NAMALWA (cell line): ENCODE measurements at regions not wholly inside any gene's neighbourhood (a gene's known extent, or its start where the extent isn't known, plus 50 kb on each side); places are given as distances from the start of the nearest gene placed in this dataset.
"Not testable (repeated sequence)": the region's sequence is repeated elsewhere in the genome, so short reads cannot be mapped to it uniquely, and the experiment has no call there.

Source experiments
- DNase-seq: peaks from one replicate; pipeline ENCODE4 v3.0.0-alpha.2; 2015; ENCODE audit warnings: low spot score

DNA sequence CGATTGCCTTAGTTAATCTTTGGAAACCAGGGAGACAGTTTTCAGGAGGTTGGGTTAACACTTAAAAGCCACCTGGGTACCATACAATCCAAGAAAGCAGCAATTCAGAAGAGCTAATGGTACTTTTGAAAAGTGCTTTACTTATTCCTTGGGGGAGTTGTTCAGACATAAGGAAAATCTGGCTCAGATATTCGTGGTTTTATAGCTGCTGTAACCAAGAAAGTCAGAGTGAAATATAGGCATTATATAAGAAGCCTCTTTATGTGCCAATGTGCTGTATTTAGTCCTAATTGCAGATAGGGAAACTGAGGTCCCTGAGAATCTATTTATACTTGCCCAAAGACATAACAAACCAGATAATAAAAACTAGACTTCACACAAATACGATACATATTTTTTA, 387.5 kb downstream of the COG6 start:
- DNase-seq: no peak

DNA sequence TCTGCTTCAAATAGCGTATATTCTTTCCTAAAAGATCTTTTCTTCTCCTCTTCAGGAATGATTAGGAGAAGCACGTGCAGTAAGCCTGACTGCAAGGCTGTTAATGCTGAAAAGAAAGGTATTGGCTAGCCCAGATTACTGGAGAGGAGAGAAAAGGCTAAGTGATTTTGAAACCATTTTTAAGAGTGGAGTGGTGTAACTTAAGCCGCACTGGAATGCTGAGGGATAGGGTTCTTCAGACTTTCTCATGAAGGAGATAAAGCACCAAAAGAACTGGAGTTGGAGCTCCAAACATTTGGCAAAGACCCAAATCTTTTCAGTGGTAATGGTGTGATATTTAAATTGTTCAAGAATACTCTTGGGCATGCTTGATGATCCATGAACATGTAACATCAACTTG, 388.3 kb downstream of the COG6 start:
- no peak for DNase-seq

DNA sequence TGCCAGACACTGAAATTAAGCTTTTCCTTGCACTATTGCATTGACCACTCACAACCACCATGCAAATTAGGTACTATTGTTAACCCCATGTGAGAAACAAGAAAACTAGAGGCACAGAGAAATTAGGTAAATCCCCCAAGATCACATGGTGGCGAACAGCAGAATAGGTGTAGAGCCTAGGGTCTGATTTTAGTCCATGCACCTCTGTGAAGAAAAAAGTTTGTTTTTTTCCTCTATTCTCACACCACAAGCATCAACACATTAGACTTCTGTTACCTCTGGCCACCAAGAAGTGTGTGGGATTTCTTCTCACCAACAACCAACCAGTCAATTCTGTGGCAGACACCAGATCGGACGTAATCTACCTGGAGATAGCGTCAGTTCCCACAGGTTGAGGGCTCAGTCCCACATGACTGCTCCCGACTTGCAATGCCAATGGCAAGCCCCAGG, 391.9 kb downstream of the COG6 start:
- no peak for DNase-seq

DNA sequence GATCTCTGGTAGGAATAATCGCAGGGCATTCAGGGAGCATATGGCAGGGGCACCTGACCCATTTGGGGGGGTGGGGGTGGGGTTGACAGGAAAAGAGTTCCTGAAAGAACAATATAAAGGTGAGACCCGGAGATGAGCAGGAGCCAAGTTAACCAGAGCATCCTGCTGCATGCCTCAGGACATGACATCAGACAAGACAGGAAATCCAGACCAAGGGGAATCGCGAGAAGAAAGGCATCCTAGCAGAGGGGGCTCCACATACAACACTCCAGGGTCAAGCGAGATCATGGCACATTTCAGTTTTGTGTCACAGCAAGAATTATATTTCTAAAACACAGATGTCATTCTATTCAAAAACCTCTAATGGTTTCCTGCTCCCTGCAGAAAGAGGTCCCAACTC, 393.1 kb downstream of the COG6 start:
- no peak for DNase-seq

DNA sequence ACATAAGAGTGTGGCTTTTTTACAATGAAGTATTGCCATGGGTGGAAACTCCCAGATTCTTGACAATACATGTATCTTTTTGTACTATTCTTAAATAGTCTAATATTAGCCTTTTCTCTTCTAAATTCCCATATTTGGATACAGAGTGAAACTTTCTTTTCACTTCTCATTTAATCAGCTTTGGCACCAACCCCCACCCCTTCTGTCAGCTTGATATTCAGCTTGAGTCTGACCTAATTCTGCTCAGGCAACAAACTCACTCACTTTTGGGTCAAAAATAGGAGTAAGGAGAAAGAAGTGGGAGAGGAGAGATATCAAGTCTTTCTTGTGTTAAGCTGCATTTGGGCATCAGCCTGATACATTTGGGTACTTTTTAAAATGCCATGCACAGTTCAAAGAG, 397.5 kb downstream of the COG6 start:
- DNase-seq: no peak

DNA sequence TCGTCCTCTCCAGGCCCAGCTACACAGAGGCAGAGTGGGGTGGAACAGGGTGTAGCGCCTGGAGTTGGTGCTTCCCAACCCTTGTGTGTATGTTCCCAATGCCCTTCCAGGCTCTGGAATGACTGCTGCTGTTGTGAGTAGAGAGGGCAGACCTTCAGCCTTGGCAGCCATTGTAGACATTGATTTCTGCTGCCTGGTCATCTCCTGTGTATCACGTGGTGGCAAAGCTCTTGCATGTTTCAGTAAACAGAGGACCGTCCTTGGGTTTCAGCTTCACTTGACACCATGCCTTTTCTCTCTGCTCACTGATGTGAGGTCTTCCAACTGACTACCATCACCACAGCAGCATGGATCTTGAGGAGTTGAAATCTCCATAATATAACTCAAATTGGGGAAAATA, 397.9 kb downstream of the COG6 start:
- no peak for DNase-seq

DNA sequence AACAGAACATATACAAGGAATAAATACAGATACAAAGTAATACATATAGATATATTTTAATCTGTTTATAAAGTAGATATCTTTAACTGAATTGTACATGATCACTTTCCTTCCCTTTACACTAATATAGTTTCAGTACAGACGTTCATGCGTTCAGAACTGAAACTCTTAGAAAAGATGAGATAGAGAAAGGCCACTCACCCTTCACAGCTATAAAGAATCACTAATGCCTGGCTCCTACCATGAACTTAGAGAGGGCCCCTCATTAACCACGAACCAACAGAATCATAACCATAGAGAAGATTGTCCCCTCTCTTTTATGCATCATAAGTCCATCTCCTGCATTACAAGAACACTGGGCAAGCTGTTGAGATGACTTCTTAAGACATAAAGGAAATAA, 399.0 kb downstream of the COG6 start:
- not testable (repeated sequence) for DNase-seq

DNA sequence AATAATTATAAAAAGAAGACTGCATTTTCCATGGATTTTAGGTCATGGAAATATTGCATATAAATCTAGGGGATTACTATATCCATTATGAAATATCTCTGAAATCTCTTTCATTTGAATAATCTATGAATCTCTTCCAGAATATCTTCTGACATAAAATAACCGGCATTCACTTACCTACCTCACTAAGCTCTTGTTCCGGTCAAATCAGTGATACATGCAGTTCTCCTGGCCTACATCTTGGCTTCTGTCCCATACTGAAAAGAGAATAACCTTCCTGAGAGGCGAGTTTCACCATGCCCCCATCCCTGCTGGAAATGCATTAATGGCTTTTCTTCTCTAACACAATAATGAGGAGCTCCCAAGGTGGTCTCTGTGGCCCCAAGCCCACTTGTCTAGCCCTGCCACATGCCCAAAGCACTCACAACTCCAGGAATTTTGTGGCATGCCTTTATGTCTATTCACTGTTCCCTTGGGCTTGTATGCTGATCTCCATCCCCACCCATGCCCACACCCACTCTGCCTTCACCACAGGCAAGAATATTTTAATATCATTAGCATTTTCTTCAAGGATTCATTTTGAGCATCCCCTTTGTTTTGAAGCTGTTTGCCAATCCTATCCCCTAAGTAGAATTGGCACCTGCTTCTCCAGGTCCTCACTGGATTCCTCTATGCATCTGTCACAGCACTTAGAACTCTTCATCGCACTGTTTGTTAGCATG, 401.6 kb downstream of the COG6 start:
- no peak for DNase-seq

DNA sequence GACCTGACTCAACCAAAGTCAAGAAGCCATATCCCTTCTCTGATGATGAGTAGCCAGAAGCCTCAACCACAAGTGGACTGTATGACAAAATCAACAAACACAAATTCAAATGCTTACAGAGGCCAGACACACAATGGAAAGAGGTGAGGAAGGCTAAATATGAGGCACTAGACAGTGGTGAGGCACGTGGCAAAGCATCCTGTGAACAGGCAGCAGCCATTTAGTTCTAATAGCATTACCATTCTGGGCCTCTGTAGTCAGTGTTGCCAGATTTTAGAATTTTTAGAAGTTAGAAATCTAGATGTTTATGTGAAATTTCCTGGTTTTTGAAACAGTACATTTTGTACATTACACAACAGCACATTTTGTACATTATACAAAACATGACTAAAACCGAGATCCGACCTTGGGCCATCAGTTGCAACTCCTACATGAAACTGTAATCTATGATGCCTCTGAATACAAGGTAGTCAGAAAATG, 403.3 kb downstream of the COG6 start:
- no peak for DNase-seq

DNA sequence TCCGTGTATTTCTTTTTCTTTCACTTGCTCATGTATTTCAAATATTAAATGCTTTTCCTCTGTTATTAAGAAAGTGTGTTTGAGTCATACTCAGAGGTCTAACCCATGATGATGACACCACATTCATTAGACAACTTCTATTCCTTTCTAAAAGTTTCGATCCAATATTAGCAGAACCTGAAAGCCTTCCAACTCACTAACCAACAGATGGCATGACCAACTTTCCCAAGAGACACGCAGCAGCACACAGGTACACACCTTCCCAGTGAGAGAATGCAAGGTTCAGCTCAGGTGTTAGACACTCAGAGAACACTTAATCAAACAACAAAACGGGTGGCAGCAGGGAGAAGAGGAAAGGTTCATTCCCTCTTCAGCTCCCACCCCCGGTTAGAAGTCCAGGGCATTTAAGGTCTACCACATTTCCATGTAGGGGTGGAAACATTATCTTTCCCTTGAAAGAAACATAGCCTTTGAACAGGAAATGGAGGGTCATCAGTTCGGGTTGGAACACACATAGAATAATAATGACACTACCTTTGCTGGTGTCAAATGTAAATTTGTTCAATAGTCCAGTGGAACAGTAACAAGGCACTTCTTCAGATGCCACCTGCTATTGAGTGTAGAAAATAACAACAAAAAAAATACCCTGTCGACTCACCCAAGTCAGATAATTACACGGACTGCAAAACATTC, 404.2 kb downstream of the COG6 start:
- no peak for DNase-seq

DNA sequence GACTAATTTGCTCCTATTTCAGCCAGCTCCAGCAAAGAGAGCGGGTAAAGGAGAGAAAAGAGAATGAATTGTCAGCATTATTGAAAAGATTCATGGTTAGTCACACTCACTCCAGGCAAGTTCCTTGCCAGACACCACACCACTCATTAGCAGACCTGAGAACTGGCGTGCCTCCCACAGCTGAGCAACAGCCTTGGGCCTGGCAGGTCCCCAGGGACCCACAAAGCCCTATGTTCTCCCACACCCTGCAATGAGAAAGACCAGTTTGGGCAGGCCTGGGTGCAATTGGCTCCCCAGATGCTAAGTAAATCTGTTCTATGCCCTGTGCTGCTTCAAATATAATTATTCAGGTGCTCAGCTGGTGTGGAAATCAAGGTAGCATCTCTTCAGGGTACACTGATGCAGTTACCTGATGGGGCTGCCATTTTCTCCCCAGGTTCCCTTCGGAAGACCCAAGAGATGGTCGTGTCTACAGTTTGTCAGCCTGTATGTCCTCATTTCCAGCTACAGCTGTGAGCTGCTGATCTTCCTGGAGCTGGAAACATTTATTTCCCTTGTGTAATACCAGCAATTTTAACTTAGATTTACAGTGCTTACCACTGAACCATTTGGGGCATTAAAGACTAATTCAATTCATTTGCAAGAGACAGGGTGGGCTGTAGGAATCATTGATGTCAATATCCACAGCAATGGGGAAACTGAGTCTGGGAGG, 405.0 kb downstream of the COG6 start:
- DNase-seq: peak; percentile 73

DNA sequence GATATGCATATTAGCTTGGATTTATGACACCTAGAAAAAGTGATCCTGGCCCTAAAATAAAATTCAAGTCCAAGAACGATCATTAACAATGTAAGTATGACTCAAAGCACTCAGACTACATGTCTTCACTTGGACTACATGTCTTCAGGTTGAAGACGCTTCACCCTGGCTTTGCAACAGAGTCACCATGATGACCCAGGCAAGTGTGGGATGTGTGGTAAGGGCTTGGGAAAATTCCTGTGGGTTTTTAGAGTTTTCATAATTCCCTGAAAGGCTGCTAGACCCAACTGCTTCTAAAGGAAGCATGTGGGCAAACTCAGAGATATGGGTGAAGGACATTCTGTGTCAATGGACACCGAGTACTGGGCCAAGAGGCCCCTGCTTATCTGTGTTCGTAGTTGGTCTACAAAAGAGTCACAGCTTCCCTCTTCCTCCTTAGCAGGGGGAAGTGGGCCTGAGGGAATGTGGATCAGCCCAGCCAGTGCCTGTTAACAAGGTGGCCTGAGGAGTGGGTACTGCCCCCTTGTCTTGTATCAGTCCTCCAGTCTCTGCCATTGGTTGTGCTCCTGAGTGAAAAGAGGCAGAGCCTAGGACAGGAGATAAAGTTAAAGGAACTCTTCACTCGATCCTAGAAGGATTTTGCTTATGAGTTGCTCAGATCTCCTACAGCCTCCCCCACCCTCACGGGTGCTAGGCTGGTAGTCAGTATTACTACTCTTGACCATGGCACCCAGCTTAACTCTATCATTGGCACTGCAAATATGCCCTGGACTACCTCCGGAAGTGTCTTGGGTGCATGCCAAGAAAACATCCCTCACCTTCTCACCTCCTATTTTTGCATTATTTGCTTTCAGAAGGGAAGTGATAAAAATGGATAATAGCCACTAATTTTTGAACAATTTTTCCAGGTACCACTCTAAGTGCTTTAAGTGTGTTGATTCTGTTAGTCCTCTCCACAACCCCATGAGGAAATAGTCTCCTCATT, 406.3 kb downstream of the COG6 start:
- DNase-seq: no peak

DNA sequence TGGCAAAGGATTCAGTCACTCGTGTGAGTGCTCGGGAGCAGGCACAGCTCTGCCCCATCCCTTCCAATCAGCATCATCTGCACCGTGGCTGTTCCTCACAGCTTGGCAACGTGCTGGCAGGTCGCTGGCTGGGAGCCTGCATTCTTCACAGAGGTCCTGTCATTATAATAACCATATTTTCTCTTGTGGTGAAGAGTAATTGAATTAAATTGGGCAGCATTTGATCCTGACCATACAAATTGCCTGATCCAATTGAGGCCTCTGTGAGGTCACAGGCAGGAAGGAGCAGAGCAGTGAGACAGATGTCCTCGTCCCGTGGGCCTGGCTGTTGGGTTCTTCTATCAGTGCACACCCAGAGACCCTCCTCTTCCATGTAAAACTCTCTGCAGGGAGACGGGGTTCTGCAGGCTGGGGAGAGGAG, 407.8 kb downstream of the COG6 start:
- no peak for DNase-seq

DNA sequence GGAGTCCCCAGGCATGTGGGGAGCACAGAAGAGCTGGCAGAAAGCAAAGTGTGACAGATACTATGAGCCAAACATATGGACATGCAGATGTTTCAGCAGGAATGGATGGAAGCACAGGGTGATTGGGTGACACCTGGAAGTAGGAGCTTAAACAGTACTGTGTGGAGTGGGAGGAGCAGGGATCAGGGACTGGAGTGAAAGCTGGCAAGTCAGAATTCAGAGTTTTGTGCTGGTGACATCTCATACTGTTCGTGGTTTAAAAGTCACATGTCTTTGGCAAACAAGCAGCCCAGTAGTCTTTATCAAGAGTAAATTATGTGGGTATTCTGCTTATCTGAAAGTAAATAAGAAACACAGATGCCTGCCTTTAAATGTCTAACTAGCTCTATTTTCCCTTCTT, 408.2 kb downstream of the COG6 start:
- no peak for DNase-seq

DNA sequence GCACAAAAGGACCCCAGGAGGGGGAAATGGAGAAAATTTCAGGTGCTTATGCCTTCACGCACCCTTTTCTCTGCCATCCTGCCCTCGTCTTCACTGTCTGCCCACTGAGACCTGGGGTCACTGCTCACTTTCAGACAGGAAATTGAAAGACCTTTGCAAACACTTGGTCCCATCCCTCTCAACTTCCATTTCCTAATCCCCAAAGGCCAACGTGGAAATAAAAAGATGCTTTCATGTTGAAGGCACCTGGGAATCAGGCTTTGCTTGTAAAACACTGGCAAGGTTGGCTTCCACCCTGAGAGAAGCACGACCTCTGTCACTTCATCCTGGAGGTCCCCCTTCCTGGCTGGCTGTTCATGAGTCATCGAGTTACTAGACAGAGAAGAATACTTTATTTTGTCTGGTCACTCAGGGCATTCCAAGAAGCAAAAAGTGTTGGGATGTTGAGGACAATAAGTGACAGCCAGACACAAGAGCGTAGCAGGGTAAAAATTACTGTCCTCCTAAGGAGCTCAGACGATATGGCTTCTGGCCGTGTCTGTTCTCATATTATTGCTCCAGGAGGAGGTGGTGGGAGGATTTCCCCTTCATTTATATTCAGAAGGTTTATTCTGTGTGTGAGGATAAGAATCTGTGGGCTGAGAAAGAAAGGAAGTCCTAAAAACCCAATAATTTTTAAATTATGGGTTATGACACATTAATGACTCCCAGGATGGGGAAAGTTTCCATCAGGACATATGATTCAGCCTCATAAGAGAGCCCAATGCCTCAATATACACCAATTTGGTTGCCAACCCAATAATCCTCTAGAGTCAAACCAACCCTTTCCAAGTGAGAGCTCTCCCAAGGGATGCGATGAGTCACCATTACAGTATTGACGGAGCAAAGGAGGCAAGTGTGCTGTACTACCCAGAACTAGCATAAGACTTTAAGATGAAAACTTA, 409.0 kb downstream of the COG6 start:
- DNase-seq: no peak

DNA sequence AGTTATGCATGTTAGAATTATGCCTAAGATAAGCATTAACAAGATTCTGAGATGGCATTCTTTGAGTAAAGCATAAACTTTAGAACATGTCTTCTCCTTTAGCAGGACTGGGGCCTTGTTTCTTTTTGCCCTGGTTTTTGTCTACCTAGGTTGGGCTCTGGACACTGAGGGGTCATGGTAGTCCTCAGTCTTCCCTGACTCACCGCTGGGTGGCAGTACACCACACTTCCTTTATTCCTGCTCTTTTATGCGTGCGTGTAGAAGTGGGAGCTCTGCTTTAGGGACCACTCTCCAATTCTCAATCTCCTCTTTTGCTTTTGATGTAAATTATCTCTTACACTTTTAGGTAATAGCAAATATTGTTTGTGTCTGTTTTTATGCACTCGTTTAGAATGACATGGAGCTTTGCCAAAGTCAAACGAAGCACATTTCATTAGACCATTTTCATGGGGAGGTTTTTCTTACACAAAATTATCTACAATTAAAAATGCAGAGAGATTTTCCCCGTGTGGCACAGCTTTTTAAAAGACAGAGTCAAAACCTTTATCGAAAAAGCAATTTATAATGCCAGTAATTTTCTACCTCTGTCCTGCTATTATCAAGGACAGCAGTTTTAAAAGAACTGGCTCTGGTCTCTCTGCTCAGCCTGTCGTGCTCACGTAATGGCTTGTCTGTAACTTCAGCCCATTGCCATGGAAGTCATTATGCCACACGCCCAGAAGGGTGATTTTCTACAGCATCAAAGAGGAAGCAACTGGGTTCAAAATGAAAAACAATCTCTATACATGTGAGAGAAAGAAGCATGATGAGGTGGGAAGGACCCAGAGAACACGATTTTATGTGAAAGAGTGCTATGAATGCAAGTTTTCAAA, 413.9 kb downstream of the COG6 start:
- DNase-seq: peak; percentile 81

DNA sequence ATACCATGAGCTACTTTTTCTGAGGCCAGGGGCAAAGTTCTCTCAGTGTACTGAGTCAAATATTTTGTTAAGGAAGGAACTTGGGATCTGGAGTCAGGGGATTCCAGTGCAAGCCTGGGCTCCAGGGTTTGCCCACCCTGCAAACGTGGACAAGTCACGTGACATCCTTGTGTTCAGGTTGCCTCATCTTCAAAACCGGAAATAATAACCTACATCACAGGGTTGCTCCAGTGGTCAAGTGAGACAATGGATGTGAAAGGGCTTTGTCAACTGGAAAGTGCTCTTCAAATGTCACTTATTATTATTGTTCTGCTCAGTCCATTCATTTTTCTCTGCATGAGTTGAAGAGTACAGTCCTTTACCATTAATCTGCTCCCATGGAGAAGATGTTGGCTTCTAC, 414.9 kb downstream of the COG6 start:
- DNase-seq: no peak

DNA sequence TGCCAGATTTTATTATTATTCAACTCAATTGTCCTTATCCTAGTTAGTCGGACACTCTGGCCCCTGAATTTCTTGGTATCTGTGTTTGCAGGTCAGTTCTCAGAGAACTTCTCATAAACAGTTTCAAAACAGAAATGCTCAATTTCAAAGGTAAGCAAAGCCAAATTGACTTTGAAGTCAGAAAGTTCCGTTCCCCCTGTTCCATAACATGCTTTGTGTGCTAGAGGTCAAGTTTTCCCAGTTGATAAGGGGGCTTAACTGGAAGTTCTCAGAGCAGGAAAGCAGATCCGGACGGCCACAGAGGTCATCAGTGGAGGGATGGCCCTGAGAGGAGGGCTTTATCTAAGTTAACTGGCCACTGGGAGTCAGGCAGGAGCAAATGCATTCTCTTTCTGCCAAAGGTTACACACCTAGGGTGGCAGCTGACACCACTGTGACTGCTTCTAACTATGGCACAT, 417.2 kb downstream of the COG6 start:
- DNase-seq: no peak

DNA sequence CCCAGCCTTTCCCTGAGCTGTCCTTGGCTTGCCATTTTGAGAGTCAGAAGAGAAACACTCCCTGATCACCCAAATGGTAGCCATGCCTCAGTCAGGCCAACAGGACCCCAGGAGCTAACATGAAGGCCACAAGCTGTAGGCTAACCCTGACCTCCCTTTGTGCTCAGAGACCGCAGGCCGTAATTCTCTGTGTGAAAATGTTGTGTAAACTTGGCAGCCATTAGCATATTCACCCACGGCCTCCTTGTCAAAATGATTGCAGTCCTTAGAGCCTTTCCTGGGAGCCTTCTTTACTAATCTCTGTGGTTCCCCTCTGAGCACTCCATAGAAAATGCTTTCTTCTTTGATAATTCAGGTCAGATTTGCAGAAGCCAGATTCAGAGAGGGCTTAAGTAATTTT, 418.9 kb downstream of the COG6 start:
- DNase-seq: no peak

DNA sequence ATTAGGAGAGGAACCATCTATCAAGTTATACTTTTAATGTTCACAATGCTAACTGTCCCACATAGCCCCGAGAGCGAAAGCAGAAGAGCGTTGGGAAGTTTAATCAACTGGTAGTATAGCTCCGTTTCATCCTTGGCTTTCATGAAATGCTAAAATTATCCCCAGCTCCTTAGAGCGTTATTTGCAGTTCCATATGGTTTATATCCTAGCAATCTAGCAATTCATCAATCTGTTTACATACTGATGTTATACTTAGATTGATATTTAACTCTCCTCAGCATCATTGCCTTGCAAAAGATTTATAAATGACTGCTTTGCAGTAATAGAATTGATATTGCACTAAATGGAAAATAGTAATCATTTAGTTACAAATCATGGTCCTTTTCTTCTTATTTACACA, 419.8 kb downstream of the COG6 start:
- no peak for DNase-seq
